Fibroblast of the conjunctiva (primary cell): ENCODE measurements at regions not wholly inside any gene's neighbourhood (a gene's known extent, or its start where the extent isn't known, plus 50 kb on each side); places are given as distances from the start of the nearest gene placed in this dataset.

Source experiments
- DNase-seq: peaks from one replicate; pipeline ENCODE4 v3.0.0-alpha.2; 2010; ENCODE audit warnings: low read depth

- no peak for DNase-seq
Observed at GRCh38 chr13:90168953-90169352, 1178.5 kb upstream of the MIR17HG start.

GRCh38 chr13:90170208-90170607 lies 1177.3 kb upstream of the MIR17HG start:
- no peak for DNase-seq

- DNase-seq, result no peak
Observed at GRCh38 chr13:90171649-90172048, 1175.8 kb upstream of the MIR17HG start.

- DNase-seq, result no peak
Observed at GRCh38 chr13:90177512-90177911, 1170.0 kb upstream of the MIR17HG start.

- no peak for DNase-seq
Observed at GRCh38 chr13:90184355-90184754, 1163.1 kb upstream of the MIR17HG start.

- no peak for DNase-seq
Observed at GRCh38 chr13:90185734-90186133, 1161.8 kb upstream of the MIR17HG start.

GRCh38 chr13:90187478-90188350 lies 1159.8 kb upstream of the MIR17HG start:
- DNase-seq, result no peak

- DNase-seq, result no peak
Observed at GRCh38 chr13:90188351-90188636, 1159.2 kb upstream of the MIR17HG start.

- DNase-seq, result no peak
Observed at GRCh38 chr13:90197722-90198121, 1149.8 kb upstream of the MIR17HG start.

- DNase-seq, result no peak
Observed at GRCh38 chr13:90201202-90201601, 1146.3 kb upstream of the MIR17HG start.

- DNase-seq, result no peak
Observed at GRCh38 chr13:90201676-90202460, 1145.6 kb upstream of the MIR17HG start.

GRCh38 chr13:90205081-90205480 lies 1142.4 kb upstream of the MIR17HG start:
- DNase-seq, result no peak

GRCh38 chr13:90205911-90206310 lies 1141.6 kb upstream of the MIR17HG start:
- DNase-seq, result no peak

GRCh38 chr13:90217275-90217674 lies 1130.2 kb upstream of the MIR17HG start:
- no peak for DNase-seq

GRCh38 chr13:90222758-90223157 lies 1124.7 kb upstream of the MIR17HG start:
- no peak for DNase-seq

GRCh38 chr13:90230311-90230710 lies 1117.2 kb upstream of the MIR17HG start:
- no peak for DNase-seq

GRCh38 chr13:90232291-90232690 lies 1115.2 kb upstream of the MIR17HG start:
- no peak for DNase-seq

- DNase-seq, result no peak
Observed at GRCh38 chr13:90233933-90234672, 1113.4 kb upstream of the MIR17HG start.

- DNase-seq, result no peak
Observed at GRCh38 chr13:90237852-90238251, 1109.6 kb upstream of the MIR17HG start.

- no peak for DNase-seq
Observed at GRCh38 chr13:90238413-90238812, 1109.1 kb upstream of the MIR17HG start.

- DNase-seq, result no peak
Observed at GRCh38 chr13:90239130-90239529, 1108.4 kb upstream of the MIR17HG start.

- no peak for DNase-seq
Observed at GRCh38 chr13:90246005-90246404, 1101.5 kb upstream of the MIR17HG start.
